B cell (primary cell): ENCODE measurements at regions not wholly inside any gene's neighbourhood (a gene's known extent, or its start where the extent isn't known, plus 50 kb on each side); places are given as distances from the start of the nearest gene placed in this dataset.

Experiments used
- ATAC-seq: fragments of 200-7000 bp; cut with Tn5 transposase; one replicate; pipeline ENCODE4 v1.10.0; 2021; ENCODE audit warnings: low read depth, mild to moderate bottlenecking, moderate number of reproducible peaks, moderate library complexity
- CTCF ChIA-PET: fragments of 350-600 bp; sonication (Branson Sonifier 250); formaldehyde crosslinking; loops from one replicate; lab custom pipeline; 2021; ENCODE audit warnings: antibody characterized with exemption, inconsistent platforms; lab: Charles Lee
- POLR2A ChIA-PET: fragments of 350-600 bp; sonication (Branson Sonifier 250); formaldehyde crosslinking; loops from one replicate; lab custom pipeline; 2021; ENCODE audit warnings: antibody characterized with exemption; lab: Charles Lee
- DNase-seq: peaks from one replicate; pipeline ENCODE4 v3.0.0; 2013
- H2AFZ ChIP-seq: 2 replicates; pipeline ENCODE4 v1.6.1; 2012; ENCODE audit warnings: mild to moderate bottlenecking, low read depth, low read length; ENCODE audit not compliant: insufficient read depth, poor library complexity, severe bottlenecking
- H3K27ac ChIP-seq, 2 donors: 1 replicate in 1 of 2; 2 replicates in 1 of 2; pipeline ENCODE4 v1.5.1; 2012 to 2013; ENCODE audit warnings: low read length in 2 of 2, mild to moderate bottlenecking in 2 of 2, moderate library complexity in 1 of 2
- H3K27me3 ChIP-seq, 4 experiments: fragments of 200-600 bp in 1 of 4; sonication (generic) in 1 of 4; replicated peaks in 1 of 4; 1 replicate in 2 of 4; 2 replicates in 2 of 4; pipeline versions ENCODE4 v1.6.1 to v1.7.0; 2013 to 2016; ENCODE audit warnings: low read length in 3 of 4, mild to moderate bottlenecking in 2 of 4, mixed read lengths in 1 of 4, moderate library complexity in 1 of 4; ENCODE audit not compliant: insufficient read depth in 4 of 4, control insufficient read depth in 3 of 4; ENCODE audit errors: control extremely low read depth in 1 of 4
- H3K36me3 ChIP-seq, 2 experiments: replicated peaks in 1 of 2; 1 replicate in 1 of 2; 2 replicates in 1 of 2; pipeline versions ENCODE4 v1.6.1 to v1.7.1; 2013; ENCODE audit warnings: low read length in 1 of 2; ENCODE audit not compliant: insufficient read depth in 2 of 2, control insufficient read depth in 1 of 2; ENCODE audit errors: control extremely low read depth in 1 of 2, extremely low read depth in 1 of 2
- H3K4me1 ChIP-seq, 2 donors: fragments of 200-600 bp in 1 of 2; sonication (generic) in 1 of 2; 1 replicate in 1 of 2; 2 replicates in 1 of 2; pipeline versions ENCODE4 v1.5.1 to v1.6.1; 2013 to 2017; ENCODE audit warnings: low read length in 2 of 2; ENCODE audit not compliant: control insufficient read depth in 2 of 2, insufficient read depth in 2 of 2
- H3K4me2 ChIP-seq: replicated peaks from 2 replicates; pipeline ENCODE3; 2012; ENCODE audit warnings: mild to moderate bottlenecking, low read depth, low read length; ENCODE audit not compliant: poor library complexity, severe bottlenecking
- H3K4me3 ChIP-seq, 5 experiments: fragments of 200-600 bp in 1 of 5; sonication (generic) in 1 of 5; 1 replicate in 3 of 5; 2 replicates in 2 of 5; pipeline versions ENCODE4 v1.5.1 to v1.7.0; 2011 to 2016; ENCODE audit warnings: low read length in 4 of 5, mild to moderate bottlenecking in 4 of 5, low read depth in 2 of 5, control low read depth in 1 of 5, moderate library complexity in 1 of 5; ENCODE audit not compliant: insufficient read depth in 1 of 5; ENCODE audit errors: control extremely low read depth in 1 of 5, extremely low read depth in 1 of 5
- H3K79me2 ChIP-seq: fragments of 200-600 bp; sonication (generic); one replicate; pipeline ENCODE4 v1.6.0; 2016; ENCODE audit warnings: low read length; ENCODE audit not compliant: control insufficient read depth, insufficient read depth
- H3K9ac ChIP-seq: fragments of 200-600 bp; sonication (generic); 2 replicates; pipeline ENCODE4 v1.6.1; 2017; ENCODE audit warnings: mild to moderate bottlenecking, low read length, moderate library complexity
- H3K9me3 ChIP-seq, 3 donors: one replicate each; pipeline versions ENCODE4 v1.6.1 to v1.7.1; 2013; ENCODE audit warnings: low read length in 2 of 3; ENCODE audit not compliant: control insufficient read depth in 2 of 3, insufficient read depth in 1 of 3; ENCODE audit errors: control extremely low read depth in 1 of 3
- H4K20me1 ChIP-seq: 2 replicates; pipeline ENCODE4 v1.6.0; 2012; ENCODE audit warnings: mild to moderate bottlenecking, low read length; ENCODE audit not compliant: insufficient read depth, control insufficient read depth, poor library complexity, severe bottlenecking
- H3K27ac Mint-ChIP-seq: one replicate; pipeline ENCODE4 v1.8.0; 2021; ENCODE audit warnings: mixed read lengths
- H3K27me3 Mint-ChIP-seq: one replicate; pipeline ENCODE4 v1.8.0; 2021; ENCODE audit warnings: mixed read lengths
- H3K4me1 Mint-ChIP-seq: one replicate; pipeline ENCODE4 v1.8.0; 2021; ENCODE audit warnings: mixed read lengths
- H3K4me3 Mint-ChIP-seq: one replicate; pipeline ENCODE4 v1.8.0; 2021; ENCODE audit warnings: mixed read lengths
- H3K9me3 Mint-ChIP-seq: one replicate; pipeline ENCODE4 v1.8.0; 2022; ENCODE audit warnings: mixed read lengths; ENCODE audit not compliant: insufficient read depth
- CTCF ChIP-seq: fragments of 200-600 bp; IDR thresholded peaks from one replicate; pipeline ENCODE4 v1.8.0; 2022; ENCODE audit warnings: antibody characterized with exemption, mild to moderate bottlenecking
- EZH2 ChIP-seq: IDR thresholded peaks from 2 replicates; pipeline ENCODE4 v1.6.1; 2012; ENCODE audit warnings: borderline replicate concordance, low read depth, mild to moderate bottlenecking, moderate library complexity, low read length; ENCODE audit not compliant: insufficient read depth, poor library complexity, severe bottlenecking
- WGBS: methylation state at CpG from one replicate; pipeline ENCODE4 v1.1.5; 2013; ENCODE audit warnings: missing lambda C conversion rate; ENCODE audit not compliant: insufficient coverage; 5-methylcytosine and 5-hydroxymethylcytosine counted together
- intact Hi-C: fragments of 100-400 bp; cut with micrococcal nuclease; formaldehyde crosslinking; loops from one replicate; pipeline ENCODE4 v1.10.0; 2022

- H3K4me1 ChIP-seq, result no peaks in the 10 kb centered on the region
- no peaks in the 10 kb centered on the region for H3K36me3 ChIP-seq
- DNase-seq (no peak), ATAC-seq (no peak)
- H3K27me3 ChIP-seq, result no peaks in the 10 kb centered on the region
- no peak overlapping the region for H3K4me2 ChIP-seq
- ChIA-PET CTCF (no interaction called here), POLR2A (no interaction called here)
- intact Hi-C loops, result no loop called here
- TF ChIP-seq CTCF (no peak), EZH2 (no peak)
- H3K9me3 ChIP-seq, result no peaks in the 10 kb centered on the region
- Mint-ChIP-seq H3K27ac (no peak overlapping the region), H3K9me3 (peaks cover 2% of the 10 kb centered on the region), H3K4me1 (no peaks in the 10 kb centered on the region), H3K4me3 (no peak overlapping the region), H3K27me3 (peaks cover 15% of the 10 kb centered on the region)
- no peak overlapping the region for H3K4me3 ChIP-seq
- H2AFZ ChIP-seq, result no peak overlapping the region
- no peaks in the 10 kb centered on the region for H4K20me1 ChIP-seq
- 95% methylated on average over 4 of the region's 6 CpGs for WGBS
- no peaks in the 10 kb centered on the region for H3K79me2 ChIP-seq
- H3K27ac ChIP-seq, result no peak overlapping the region
- no peak overlapping the region for H3K9ac ChIP-seq
These were observed 52.2 kb upstream of the OR9Q1 start for GRCh38 chr11:57971272-57972012.

- H3K27ac ChIP-seq, result no peak overlapping the region
- H4K20me1 ChIP-seq, result no peaks in the 10 kb centered on the region
- intact Hi-C loops, result no loop called here
- Mint-ChIP-seq H3K4me1 (no peaks in the 10 kb centered on the region), H3K9me3 (peaks cover 2% of the 10 kb centered on the region), H3K27me3 (peaks cover 15% of the 10 kb centered on the region), H3K27ac (no peak overlapping the region), H3K4me3 (no peak overlapping the region)
- H3K79me2 ChIP-seq, result no peaks in the 10 kb centered on the region
- POLR2A ChIA-PET, result no interaction called here
- H3K4me1 ChIP-seq, result no peaks in the 10 kb centered on the region
- CTCF ChIA-PET, result no interaction called here
- H3K27me3 ChIP-seq, result no peaks in the 10 kb centered on the region
- TF ChIP-seq CTCF, result no peak
- TF ChIP-seq EZH2, result no peak
- no peak overlapping the region for H3K4me3 ChIP-seq
- H3K36me3 ChIP-seq, result no peaks in the 10 kb centered on the region
- no peak overlapping the region for H3K9ac ChIP-seq
- H3K9me3 ChIP-seq, result no peaks in the 10 kb centered on the region
- ATAC-seq (no peak), DNase-seq (no peak)
- H2AFZ ChIP-seq, result no peak overlapping the region
- no peak overlapping the region for H3K4me2 ChIP-seq
- 42% methylated on average over 2 of the region's 2 CpGs for WGBS
These were observed 51.7 kb upstream of the OR9Q1 start for GRCh38 chr11:57972013-57972367.
